AG04450 (cell line): ENCODE measurements at regions not wholly inside any gene's neighbourhood (a gene's known extent, or its start where the extent isn't known, plus 50 kb on each side); places are given as distances from the start of the nearest gene placed in this dataset.

Source experiments
- CTCF ChIA-PET: fragments of 300-600, 350-600 bp; formaldehyde crosslinking; extraction: SDS; loops from one replicate; lab custom pipeline; 2022; ENCODE audit warnings: antibody characterized with exemption, inconsistent platforms; lab: Charles Lee
- POLR2A ChIA-PET: fragments of 350-600 bp; formaldehyde crosslinking; extraction: SDS; loops from one replicate; lab custom pipeline; 2021; ENCODE audit warnings: antibody characterized with exemption, inconsistent platforms; lab: Yijun Ruan, JAX
- DNase-seq: peaks from one replicate; pipeline ENCODE4 v3.0.0-alpha.2; 2011; ENCODE audit warnings: low read depth, low spot score
- H3K27ac ChIP-seq: one replicate; pipeline ENCODE4 v1.5.1; 2012; ENCODE audit warnings: low read depth, low read length, control low read depth
- H3K27me3 ChIP-seq: one replicate; pipeline ENCODE4 v1.6.0; 2012; ENCODE audit warnings: low read length; ENCODE audit not compliant: control insufficient read depth, insufficient read depth
- H3K4me3 ChIP-seq: 2 replicates; pipeline ENCODE4 v1.5.1; 2011; ENCODE audit warnings: mild to moderate bottlenecking, low read depth, low read length, control low read depth
- H3K9me3 ChIP-seq: 2 replicates; pipeline ENCODE4 v1.5.1; 2012; ENCODE audit warnings: low read length; ENCODE audit not compliant: control insufficient read depth, insufficient read depth
- TF ChIP-seq, protein P1 (sequence below): IDR thresholded peaks from 2 replicates; pipeline ENCODE4 v1.5.1; 2011; ENCODE audit warnings: low read depth, low read length, control low read depth, inconsistent platforms

DNA sequence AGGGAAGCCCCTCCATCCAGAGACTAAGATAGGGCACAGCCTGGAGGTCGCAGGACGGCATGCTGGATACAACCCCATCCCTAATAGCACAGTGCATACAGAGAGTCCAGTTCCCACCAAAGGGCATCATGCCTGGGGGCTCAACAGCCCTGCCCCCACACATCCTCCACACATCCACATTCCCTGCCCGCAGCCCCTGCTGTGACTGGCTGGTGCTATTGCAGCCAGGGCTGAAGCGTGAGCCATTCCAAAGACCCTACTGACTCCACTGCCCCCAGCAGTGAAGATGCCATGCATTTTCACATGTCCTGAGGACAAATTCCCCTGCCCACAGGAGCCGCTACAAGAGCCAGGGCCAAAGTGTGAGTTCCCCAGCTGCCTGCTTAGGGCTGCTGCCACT lies 641.6 kb downstream of the METTL4 start:
- ChIA-PET POLR2A (no interaction called here), CTCF (no interaction called here)
- DNase-seq: no peak

DNA sequence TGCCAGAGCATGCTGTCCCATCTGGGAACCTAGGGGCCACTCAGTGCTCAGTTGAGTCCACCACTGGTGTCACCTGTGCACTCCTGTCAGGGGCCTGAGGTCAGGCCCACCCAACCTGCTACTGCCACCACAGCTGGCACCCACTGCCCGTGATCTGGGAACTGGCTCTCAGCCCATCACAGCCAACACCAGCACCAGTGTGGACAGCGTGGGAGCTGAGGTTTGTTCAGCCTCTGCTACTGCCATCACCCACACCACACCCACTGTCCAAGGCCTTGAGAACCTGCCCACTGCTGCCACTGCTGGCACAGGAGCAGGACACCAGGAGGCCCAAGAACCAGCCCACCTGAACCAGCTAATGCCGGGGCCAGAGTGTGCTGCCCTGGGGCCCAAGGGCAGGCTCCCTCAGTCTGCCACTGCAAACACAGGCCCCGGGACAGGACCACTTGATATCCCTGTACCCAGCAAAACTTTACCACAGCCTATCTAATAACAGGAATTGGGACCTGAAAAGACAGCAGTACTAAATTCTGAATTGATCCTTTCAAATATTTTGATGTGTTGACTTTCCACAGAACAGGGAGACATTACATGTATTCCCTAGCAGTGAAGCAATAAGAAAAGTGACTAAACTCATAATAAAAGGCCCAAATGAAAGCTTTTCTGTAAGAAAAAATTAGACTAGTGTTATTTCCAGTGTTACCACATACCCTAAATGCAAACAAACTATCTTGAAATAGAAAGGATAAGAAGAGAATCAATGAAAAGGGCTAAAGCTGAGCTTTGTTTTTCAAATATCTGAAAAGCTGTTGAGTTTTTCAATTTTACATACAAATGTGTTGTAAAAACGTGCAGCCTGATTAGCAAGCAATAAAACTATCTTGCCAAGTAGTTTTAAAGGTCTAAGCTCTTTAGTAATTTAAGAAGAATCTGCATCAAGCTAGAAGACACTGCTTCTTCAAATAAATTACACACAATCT lies 640.7 kb downstream of the METTL4 start:
- POLR2A ChIA-PET: no interaction called here
- TF ChIP-seq, protein P1, sequence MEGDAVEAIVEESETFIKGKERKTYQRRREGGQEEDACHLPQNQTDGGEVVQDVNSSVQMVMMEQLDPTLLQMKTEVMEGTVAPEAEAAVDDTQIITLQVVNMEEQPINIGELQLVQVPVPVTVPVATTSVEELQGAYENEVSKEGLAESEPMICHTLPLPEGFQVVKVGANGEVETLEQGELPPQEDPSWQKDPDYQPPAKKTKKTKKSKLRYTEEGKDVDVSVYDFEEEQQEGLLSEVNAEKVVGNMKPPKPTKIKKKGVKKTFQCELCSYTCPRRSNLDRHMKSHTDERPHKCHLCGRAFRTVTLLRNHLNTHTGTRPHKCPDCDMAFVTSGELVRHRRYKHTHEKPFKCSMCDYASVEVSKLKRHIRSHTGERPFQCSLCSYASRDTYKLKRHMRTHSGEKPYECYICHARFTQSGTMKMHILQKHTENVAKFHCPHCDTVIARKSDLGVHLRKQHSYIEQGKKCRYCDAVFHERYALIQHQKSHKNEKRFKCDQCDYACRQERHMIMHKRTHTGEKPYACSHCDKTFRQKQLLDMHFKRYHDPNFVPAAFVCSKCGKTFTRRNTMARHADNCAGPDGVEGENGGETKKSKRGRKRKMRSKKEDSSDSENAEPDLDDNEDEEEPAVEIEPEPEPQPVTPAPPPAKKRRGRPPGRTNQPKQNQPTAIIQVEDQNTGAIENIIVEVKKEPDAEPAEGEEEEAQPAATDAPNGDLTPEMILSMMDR: no peak

More for the DNA sequence above, 641.6 kb downstream of the METTL4 start:
- no peaks in the 10 kb centered on the region for H3K27me3 ChIP-seq
- no peak overlapping the region for H3K4me3 ChIP-seq
- H3K27ac ChIP-seq: no peak overlapping the region
- TF ChIP-seq, protein P1: no peak
- H3K9me3 ChIP-seq: peaks cover 28% of the 10 kb centered on the region

DNA sequence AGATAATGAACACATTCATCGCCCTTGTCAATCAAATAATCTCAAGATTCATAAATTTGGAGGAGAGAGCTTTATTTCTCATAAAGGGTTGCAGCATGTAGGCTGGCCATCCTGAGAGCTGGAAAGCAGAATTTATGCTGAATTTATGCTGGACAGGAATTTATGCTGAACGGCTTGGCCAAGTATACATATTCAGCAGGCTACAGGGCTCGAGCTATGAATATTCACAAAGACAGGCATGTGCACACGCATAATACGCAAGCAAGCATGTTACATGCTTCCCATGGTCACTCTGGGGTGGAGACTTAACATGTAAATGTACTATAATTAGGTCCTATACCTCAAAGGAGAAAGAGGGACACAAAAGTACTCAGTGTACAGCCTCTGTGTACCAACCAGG lies 618.8 kb downstream of the METTL4 start:
- no peaks in the 10 kb centered on the region for H3K27me3 ChIP-seq
- POLR2A ChIA-PET: no interaction called here

More for the DNA sequence above, 640.7 kb downstream of the METTL4 start:
- H3K9me3 ChIP-seq: peaks cover 31% of the 10 kb centered on the region
- no peaks in the 10 kb centered on the region for H3K27me3 ChIP-seq
- CTCF ChIA-PET: no interaction called here
- no peak overlapping the region for H3K27ac ChIP-seq
- no peak for DNase-seq
- no peak overlapping the region for H3K4me3 ChIP-seq

DNA sequence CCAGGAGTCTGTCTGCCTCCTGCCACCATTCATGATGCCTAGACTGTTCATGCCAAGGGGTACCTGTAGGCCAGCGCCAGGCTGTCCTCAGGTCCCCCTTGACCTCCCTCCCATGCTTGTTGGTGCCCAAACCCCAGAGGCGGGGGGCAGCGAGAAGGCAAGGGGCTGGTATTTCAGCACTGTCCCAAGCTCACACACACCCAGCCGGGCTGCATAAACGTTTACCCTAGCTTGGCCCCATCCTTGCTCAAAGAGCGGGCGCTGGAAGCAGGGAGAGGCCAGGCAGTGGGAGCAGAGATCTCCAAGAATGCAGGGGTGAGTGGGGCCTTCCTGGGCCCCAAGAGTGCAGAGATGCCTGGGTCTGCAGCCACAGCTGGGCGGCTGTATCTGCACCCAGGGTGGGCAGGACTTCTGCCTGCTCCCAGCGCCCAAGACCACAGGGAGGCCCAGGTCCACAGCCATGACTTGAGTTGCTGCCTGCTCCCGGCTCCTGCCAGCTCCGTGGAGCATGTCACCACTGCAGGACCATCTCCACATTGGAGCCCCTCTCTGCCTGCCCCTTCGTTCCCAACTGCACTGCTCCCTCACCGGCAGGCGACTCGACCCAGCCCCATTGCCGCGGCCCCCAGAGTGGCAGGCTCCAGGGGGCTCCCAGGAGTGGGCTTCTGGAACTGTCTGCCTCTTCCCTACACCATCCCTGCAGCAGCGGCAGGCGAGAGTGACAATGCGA lies 616.6 kb downstream of the METTL4 start:
- DNase-seq: no peak
- H3K27ac ChIP-seq: no peak overlapping the region
- H3K27me3 ChIP-seq: no peaks in the 10 kb centered on the region
- TF ChIP-seq, protein P1: no peak
- ChIA-PET POLR2A (no interaction called here), CTCF (no interaction called here)
- no peak overlapping the region for H3K4me3 ChIP-seq
- peaks cover 24% of the 10 kb centered on the region for H3K9me3 ChIP-seq

More for the DNA sequence above, 618.8 kb downstream of the METTL4 start:
- CTCF ChIA-PET: no interaction called here
- no peak overlapping the region for H3K27ac ChIP-seq
- no peak for DNase-seq
- TF ChIP-seq, protein P1: no peak
- H3K9me3 ChIP-seq: peaks cover 24% of the 10 kb centered on the region
- no peak overlapping the region for H3K4me3 ChIP-seq

DNA sequence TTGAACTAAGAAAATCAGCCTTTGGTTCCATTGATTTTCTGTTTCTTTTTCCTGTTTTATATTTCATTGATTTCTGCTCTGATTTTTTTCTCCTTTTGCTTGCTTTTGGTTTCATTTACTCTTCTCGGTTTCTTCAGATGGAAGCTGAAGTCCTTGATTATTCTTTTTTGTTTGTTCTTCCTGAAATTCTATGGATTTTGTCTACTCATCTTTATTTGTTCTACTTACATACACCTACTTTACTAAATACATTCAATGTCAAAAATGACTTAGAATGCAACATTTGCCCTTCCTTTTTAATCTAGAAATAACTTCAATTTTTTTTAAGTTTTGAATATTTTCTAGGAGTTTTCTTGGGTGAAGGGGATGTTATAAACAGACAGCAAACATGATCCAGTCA lies 612.5 kb downstream of the METTL4 start:
- DNase-seq: no peak
- no peak overlapping the region for H3K4me3 ChIP-seq
- ChIA-PET POLR2A (no interaction called here), CTCF (no interaction called here)
- H3K27me3 ChIP-seq: no peaks in the 10 kb centered on the region
- no peak overlapping the region for H3K27ac ChIP-seq
- H3K9me3 ChIP-seq: peaks cover 23% of the 10 kb centered on the region
- TF ChIP-seq, protein P1: no peak
